GM19467 (cell line): ENCODE measurements at regions not wholly inside any gene's neighbourhood (a gene's known extent, or its start where the extent isn't known, plus 50 kb on each side); places are given as distances from the start of the nearest gene placed in this dataset.
A peak's percentile ranks its signal among the peaks of the same experiment; 100 is the strongest.
"Not testable (repeated sequence)": the region's sequence is repeated elsewhere in the genome, so short reads cannot be mapped to it uniquely, and the experiment has no call there.

Experiments
- ATAC-seq: cut with Tn5 transposase; IDR thresholded peaks from one replicate; pipeline ENCODE4 v1.9.1; 2021; ENCODE audit warnings: mild to moderate bottlenecking, moderate library complexity; ENCODE audit not compliant: unreplicated experiment

DNA sequence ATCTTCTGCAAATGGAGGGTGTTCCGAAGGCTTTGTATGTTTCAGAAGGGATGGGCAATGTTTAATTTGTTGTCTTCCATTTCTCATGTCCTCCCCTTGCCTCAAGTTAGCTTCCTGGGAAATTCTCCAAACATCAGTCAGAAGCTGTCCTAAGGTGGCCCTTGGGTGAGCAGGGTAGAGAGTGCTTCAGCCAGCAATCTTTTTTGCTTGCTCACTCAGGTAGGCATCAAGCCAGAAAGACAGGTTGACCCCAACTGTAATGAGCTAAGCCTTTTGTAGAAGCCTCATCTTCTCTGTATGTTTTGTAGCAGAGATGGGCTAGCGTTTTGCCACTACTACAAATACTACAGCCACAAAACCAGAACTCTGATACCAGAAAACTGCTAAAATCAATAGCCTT lies 321.5 kb upstream of the FAM78B start:
- no peak for ATAC-seq

DNA sequence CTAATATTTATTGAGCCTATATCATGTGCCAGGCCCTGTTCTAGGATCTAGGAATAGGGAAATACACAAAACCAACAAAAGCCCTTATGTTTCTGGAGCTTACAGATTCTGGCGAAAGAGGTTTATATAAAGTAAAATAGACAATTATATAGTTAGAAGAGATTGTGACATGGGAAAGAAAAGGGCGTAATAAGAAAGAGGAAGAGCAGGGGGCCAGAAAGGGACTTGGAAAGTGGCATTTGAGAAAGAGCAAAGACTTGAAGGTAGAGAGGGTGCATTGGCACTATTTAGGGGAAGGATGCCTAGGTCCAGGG lies 322.5 kb upstream of the FAM78B start:
- no peak for ATAC-seq

DNA sequence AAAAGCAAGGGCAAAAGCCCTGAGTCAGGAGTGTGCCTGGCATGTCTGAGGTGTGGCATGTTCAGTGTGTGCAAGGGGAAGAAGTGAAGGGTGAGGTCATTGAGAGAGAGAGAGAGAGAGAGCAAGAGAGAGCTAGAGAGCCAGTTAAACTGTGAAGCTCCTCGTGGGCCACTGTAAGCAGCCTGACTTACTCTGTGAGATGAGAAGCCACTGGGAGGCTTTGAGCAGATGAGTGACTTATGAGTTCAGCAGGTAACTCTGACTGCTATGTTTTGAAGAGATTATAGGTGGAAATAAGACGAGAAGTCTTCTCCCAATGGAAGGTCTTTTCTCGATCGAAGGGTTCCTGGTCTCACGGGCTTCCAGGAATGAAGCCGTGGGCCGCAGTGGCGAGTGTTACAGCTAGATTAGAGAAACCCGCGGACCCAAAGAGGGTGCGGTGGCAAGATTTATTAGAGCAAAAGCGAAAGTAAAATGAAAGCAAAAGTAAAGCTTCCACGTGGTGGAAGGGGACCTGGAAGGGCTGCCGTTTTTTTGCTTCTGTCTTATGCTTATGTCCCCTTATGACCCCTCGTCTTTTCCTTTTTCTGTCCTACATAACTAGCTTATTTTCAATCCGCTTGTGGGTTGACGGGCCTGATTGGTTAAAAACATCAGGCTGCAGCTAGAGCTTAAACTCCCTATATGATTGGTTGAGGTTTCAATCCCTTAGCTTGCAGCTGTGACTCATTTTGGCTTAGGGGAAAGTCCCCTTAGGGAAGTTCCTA lies 323.1 kb upstream of the FAM78B start:
- ATAC-seq: peak; percentile 89

DNA sequence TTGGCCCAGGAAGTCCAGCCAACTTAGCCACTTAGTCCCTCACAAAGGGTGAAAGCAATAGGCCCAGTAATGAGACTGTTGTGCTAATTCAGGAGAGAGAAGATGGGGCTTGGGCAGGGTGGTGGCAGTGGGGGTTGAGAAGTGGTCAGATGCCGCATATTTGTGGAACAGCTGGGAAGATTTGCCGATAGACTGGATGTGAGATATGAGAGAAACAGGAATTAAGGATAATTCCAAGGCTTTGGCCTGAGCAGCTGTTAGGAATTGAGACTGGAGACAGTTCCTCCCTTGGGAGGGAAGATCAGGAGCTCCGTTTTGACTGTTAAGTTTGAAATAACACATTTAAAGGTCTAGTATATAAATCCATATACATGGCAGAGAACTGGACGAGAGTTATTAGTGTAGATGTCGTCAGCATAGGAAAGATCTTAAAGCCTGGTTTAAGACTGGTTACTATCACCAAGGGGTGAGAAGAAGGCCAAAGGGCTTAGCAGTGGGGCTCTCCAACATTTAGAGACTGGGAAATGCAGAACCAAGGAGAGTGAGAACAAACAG lies 323.7 kb upstream of the FAM78B start:
- ATAC-seq: no peak

DNA sequence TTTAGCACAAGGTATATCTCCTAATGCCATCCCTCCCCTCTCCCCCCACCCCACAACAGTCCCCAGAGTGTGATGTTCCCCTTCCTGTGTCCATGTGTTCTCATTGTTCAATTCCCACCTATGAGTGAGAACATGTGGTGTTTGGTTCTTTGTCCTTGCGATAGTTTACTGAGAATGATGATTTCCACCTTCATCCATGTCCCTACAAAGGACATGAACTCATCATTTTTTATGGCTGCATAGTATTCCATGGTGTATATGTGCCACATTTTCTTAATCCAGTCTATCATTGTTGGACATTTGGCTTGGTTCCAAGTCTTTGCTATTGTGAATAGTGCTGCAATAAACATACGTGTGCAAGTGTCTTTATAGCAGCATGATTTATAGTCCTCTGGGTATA lies 327.0 kb upstream of the FAM78B start:
- not testable (repeated sequence) for ATAC-seq

DNA sequence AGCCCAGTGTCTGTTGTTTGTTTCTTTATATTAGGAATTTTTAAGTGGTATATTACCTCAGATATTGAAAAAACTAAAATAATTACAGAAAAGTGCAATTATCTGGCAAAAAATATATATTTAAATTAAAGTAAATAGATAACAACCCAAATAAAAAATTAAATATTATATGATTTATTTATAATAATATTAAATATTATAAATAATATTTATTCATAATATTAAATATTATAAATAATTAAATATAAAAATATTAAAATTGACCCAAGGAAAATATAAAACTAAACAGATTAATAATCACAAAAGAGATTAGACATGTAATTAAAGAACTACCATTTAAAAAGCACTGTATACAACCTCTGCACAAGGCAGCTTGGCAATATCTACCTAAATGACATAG lies 331.9 kb upstream of the POGK start:
- ATAC-seq: no peak

DNA sequence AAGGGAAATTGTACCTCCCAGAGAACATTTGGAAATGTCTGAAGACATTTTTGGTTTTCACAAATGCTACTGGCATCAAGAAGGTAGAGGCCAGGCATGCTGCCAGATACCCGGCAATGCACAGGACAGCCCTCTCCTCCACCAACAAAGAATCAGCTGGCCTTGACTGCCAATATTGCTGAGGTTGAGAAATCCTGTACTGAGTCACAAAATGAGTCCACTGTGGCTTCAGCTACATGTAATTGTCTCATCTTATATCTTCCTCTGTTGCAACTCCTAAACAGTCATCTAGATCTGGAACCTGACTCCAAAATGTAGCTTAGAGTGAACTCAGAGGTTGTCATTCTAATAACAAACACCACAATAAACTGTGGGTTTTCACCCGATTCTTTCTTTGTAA lies 327.5 kb upstream of the POGK start:
- ATAC-seq: no peak

DNA sequence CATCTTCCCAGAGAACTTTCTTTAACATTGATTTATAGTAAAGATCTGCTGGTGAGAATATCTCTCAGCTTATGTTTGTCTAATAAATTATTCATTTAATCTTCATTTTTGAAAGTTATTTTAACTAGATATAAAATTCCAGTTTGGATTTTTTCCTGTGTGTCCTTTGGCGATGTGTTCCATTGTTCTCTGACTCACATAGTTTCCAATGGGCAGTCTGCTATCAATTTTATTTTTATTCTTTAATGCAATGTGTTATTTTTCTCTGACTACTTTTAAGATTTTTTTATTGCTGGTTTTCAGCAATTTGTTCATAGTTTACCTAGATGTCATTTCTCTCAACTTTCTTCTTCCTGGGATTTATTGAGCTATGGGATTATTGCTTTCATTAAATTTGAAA lies 325.2 kb upstream of the POGK start:
- no peak for ATAC-seq

DNA sequence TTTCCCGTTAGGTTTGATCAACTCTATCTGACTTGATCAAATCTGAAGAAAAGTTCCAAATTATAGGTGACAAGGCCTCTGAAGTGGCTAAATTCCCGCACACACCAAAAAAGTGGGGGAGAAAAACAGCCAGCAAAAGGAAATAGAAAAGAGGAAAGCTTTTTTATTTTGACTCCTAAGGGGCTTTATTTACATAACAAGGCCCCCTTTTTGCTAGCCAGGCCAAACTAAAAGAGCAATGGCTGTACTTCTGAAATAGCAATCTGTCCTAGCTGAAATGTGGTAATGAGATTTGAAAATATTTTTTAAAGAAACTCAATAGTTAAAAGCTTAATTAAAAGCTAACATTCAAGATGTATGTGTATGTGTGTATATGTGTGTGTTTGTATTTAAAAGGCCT lies 311.5 kb upstream of the POGK start:
- no peak for ATAC-seq

DNA sequence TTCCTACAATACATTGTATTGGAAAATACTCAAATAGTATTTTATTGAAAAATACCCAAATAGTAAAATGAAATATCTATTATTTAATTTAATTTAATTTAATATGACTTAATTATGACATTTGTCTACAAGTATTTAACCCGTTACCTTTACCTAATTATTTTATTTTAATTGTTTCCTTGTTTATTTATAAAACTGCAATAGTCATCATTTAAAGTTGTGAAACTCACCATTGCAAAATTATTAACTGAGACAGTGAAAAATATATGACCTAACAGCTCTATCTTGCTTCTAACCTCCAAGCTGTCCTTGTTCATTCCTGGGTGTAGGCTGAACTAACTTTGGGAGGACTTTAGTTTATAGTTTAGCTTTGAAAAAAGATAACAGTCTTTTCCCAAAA lies 300.6 kb upstream of the POGK start:
- ATAC-seq: no peak

DNA sequence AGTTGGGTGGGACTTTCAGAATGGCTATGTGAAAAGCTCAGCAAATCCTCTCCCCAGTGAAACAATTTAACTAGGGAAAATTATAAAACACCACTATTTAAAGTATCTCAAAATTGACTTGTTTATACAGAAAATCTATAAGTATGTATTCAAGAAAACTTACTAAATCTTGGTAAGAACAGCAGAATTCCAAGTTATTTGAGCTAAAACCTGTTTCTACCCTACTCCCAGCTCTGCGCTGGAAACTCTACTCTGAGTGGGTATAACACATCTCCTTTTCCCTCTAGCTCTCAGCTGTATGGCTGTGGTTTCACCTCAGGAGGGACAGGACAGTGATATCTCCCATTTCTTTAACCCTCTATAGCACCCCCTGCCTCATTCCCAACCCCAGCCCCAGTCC lies 295.2 kb upstream of the POGK start:
- ATAC-seq: no peak

DNA sequence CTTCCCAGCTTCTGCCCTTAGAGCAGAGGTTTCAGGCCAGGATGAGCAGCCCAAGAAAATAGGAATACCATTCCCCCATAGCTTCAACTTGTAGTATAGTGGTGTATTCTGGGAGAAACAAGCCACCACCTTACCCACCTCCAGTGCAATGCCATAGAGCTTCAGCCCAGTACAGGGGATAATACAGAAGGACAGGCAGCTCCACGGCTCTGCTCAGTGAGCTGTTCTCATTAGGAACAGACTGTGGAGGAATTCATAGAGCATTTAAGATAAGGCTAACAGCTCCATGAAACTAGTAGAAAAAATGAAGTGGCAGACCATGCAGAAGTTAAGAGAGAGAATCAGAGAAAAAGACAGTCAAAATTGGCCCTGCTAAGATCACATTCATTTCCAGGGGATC lies 294.7 kb upstream of the POGK start:
- no peak for ATAC-seq

DNA sequence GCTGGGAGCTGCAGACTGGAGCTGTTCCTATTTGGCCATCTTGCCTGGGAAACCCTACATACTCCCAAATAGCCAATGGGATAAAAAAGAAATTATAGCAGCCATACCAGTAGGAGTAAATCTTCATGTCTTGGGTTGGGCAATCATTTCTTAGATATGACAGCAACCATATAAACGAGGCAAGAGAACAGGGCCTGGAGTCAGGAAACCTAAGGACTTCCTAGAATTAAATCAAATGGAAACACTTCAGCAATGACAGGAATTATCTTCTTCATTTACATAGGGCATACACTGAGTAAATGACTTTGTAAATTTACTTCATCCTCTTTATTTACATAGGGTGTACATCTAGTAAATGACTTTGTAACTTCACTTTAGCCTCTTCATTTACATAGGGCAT lies 286.6 kb upstream of the POGK start:
- no peak for ATAC-seq

DNA sequence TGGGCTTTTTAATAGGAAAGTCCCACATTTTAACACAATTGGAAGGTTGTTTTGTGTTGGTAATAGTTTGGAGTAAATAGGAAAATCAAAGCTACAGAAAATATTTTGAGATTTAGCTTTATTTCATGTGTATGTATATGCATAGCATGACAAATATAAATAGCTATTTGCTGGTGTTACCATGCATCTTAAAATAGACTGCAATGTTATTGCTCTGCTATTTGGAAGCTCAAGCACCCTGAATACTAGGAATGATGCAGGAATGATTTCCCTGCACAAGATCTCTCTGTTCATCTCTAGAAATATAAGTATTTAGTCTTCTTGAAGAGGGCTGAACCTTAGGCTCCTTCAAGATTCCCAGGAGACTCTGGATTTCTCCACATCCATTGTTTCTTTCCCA lies 268.3 kb upstream of the POGK start:
- ATAC-seq: no peak

DNA sequence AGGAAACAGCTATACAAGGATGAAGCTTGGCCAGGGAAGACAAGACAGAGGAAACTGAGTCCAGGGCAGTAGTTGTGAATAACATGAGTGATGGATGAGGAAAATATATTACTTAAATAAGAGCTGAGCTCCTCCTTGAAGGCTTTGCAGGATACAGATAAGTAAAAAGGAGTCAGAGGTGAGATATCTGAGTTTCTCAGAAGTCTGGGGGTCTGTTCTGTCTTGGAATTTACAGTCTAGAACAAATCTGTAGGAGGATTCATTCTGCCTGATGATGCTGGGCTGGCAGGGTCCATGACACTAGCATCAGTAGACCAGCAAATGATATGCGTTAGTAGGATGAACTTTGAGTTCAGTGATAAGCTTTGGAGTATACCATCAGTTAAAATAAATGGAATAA lies 266.1 kb upstream of the POGK start:
- ATAC-seq: no peak

DNA sequence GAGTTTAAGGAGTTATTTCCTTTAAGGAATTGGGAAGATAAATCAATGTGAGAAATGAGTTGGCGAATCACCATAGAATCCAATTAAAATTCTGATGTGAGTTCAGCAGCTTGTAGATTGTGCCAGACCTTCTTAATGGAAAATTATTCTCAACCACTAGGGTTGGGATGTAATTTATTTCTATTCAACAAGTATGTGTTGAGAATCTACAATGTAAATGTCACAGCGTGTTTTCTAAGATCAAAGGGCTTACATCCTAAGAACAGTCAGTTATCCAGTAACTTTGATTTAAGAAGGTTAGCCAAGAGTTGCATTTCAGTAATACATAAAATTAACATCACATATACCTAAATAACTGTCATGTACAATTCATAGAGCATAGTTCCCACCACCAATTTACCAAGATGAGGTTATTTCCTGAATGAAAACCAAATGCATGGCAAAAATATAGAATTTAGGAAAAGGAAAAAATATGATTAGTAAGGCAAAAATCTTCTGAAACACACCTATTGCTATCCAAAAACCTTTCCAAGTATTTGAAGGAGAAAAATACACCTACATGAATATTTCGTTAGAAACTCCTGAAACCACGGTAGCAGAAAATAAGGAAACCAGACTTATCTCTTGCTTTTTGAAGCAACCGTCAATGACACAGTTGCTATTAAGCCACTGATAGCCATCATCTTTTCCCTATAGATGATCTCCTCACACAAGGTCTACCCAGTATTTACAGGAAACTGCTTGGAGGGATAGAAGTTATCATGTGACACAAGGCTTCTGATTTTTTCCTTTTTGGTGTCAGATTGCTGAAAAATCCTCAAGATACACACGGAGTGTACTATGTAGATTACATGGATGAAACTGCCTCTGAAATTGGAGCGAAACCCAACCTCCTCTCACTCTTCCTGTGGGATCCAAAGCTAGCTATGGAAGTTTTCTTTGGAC lies 259.4 kb upstream of the POGK start:
- no peak for ATAC-seq

DNA sequence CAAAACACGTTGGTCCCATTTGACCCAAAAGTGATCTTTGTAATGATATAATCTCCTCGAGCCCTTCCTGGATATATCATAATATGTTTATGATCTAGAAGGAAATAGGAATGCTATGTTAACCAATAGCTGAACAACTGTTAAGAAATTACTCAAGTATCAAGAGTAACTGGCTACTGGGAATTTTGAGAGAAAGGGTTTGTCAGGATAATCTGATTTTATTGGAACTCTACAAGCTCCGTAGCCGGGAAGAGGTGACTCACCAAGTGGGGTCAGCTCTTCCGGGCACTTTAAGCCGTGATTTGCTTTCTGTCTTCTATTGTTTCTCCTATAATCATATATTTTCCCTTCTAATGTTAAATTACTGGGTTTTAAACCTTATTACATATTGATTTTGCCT lies 250.5 kb upstream of the POGK start:
- ATAC-seq: no peak

DNA sequence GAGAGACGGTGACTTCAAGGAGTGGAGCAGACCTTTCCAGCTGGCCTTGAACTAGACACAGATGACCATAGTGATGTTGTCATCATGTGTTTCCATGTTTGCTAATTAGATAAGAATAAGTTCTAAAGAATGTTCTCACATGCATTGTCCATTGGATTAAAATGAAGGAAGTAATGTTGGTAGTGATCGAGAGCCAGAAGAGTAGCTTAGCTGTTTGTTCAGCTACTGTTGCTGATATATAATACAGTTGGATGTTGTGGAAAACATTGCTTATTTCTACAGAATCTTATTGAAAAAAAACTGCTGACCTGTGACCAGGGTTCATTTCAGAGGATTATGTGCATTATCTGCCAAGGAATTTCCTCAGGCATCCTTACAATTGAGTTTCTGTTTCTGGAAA lies 249.1 kb upstream of the POGK start:
- ATAC-seq: no peak

DNA sequence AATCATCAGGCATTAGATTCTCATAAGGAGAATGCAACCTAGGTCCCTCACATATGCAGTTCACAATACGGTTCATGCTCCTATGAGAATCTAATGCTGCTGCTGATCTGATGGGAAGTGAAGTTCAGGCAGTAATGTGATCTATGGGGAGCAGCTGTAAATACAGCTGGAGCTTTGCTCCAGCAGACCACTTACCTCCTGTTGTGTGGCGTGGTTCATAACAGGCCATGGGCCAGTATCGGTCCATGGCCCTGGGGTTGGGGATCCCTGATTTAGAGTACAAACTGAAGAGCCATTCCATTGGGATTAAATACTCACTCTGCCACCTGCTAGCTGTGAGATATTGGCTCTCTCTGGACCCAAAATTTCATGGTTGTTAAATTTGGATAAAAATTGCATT lies 244.6 kb upstream of the POGK start:
- no peak for ATAC-seq

DNA sequence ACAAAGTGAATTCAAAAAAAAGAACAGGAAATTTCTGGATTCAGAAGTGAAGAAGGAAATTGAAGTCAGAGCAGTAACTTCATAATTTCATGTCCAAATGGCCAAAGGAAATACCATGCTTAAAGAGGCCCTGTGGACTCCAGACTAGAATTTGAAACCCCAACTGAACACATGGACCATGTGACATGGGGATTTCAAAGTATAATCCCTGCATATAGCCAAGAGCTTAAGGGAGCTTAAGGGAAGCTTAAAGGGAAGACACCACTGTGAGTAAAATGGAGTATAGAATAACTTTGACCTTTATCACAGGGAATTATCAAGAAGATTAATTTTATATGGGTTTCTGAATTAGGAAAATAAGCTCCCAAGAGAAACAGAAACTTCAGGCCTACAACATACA lies 241.8 kb upstream of the POGK start:
- ATAC-seq: no peak

DNA sequence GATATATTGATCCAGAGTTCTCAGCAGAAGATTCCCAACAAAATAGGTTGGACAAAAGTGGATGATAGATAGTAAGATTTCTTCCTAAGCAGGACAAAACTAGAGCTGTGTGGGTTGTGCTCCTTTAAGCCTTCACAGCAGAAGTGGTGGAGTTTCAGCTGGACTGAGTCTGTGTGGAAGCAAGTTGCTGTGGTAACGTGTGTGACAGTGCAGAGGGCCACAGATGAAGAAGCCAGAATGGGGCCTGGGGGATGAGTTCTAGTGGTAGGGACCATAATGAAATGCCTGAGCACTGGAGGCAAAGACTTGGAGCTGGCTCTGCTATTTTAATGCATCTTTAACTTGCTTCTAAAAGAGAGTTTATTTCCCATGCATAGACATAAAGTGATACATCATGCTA lies 238.7 kb upstream of the POGK start:
- ATAC-seq: no peak

DNA sequence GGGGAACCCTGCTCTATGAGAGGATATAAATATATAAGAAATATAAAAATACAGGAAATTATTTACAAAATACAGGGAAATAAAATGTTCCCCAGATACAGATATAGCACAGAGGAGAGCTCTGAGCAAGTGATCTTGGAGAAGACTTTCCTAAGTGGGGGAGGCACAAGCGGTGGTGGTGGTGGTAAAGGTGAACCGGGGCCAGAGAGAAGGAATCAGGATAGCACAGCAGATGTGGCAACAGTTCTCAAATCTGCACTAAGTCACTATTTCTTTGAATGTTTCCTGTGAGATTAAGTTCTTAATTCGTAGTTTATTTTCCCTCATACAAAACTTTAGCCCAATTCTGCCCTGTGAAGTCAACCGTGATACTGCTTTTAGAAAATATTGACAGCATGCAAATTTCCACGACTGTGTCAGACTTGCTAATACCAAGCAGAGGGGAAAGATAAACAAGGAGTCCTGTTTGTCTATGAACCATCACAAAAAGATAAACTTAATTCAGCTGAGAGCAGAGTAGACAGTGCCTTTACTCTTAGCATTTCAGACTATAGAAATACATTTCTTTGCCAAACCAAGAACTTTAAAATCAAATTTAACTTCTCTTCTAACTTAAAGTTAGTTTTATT lies 237.5 kb upstream of the POGK start:
- ATAC-seq: no peak
